HG03108 (cell line): ENCODE measurements at regions not wholly inside any gene's neighbourhood (a gene's known extent, or its start where the extent isn't known, plus 50 kb on each side); places are given as distances from the start of the nearest gene placed in this dataset.

Source experiments
- ATAC-seq: cut with Tn5 transposase; IDR thresholded peaks from one replicate; pipeline ENCODE4 v1.9.1; 2021; ENCODE audit warnings: moderate library complexity; ENCODE audit not compliant: unreplicated experiment

- no peak for ATAC-seq
These were observed 88.4 kb downstream of the BBS10 start for GRCh38 chr12:76259660-76260389.

GRCh38 chr12:76259106-76259505 lies 89.1 kb downstream of the BBS10 start:
- ATAC-seq: no peak

GRCh38 chr12:76256904-76257303 lies 91.3 kb downstream of the BBS10 start:
- no peak for ATAC-seq

- ATAC-seq: no peak
These were observed 91.9 kb downstream of the BBS10 start for GRCh38 chr12:76256321-76256720.

- ATAC-seq: no peak
These were observed 92.5 kb downstream of the BBS10 start for GRCh38 chr12:76255692-76256091.

- no peak for ATAC-seq
These were observed 92.9 kb downstream of the BBS10 start for GRCh38 chr12:76255281-76255680.

- ATAC-seq: no peak
These were observed 96.2 kb downstream of the BBS10 start for GRCh38 chr12:76252031-76252430.

GRCh38 chr12:76250256-76250655 lies 98.0 kb downstream of the BBS10 start:
- ATAC-seq: no peak

GRCh38 chr12:76249501-76249900 lies 98.7 kb downstream of the BBS10 start:
- no peak for ATAC-seq

GRCh38 chr12:76247992-76248391 lies 100.2 kb downstream of the BBS10 start:
- no peak for ATAC-seq

GRCh38 chr12:76247026-76247646 lies 101.1 kb downstream of the BBS10 start:
- no peak for ATAC-seq

GRCh38 chr12:76246611-76247010 lies 101.6 kb downstream of the BBS10 start:
- ATAC-seq: no peak

- ATAC-seq: no peak
These were observed 103.9 kb downstream of the BBS10 start for GRCh38 chr12:76244300-76244699.

- ATAC-seq: no peak
These were observed 105.2 kb downstream of the BBS10 start for GRCh38 chr12:76242813-76243550.

GRCh38 chr12:76241371-76241770 lies 106.8 kb downstream of the BBS10 start:
- no peak for ATAC-seq

- no peak for ATAC-seq
These were observed 107.9 kb downstream of the BBS10 start for GRCh38 chr12:76240281-76240680.

GRCh38 chr12:76238688-76239087 lies 109.5 kb downstream of the BBS10 start:
- no peak for ATAC-seq

- no peak for ATAC-seq
These were observed 111.0 kb downstream of the BBS10 start for GRCh38 chr12:76237086-76237701.

- ATAC-seq: no peak
These were observed 111.6 kb downstream of the BBS10 start for GRCh38 chr12:76236640-76237039.

- no peak for ATAC-seq
These were observed 113.5 kb downstream of the BBS10 start for GRCh38 chr12:76234741-76235140.

GRCh38 chr12:76232013-76232412 lies 116.2 kb downstream of the BBS10 start:
- no peak for ATAC-seq

GRCh38 chr12:76226956-76227355 lies 121.3 kb downstream of the BBS10 start:
- no peak for ATAC-seq
